Ishikawa (cell line): ENCODE measurements at regions not wholly inside any gene's neighbourhood (a gene's known extent, or its start where the extent isn't known, plus 50 kb on each side); places are given as distances from the start of the nearest gene placed in this dataset.

Experiments
- EGR1 ChIP-seq: IDR thresholded peaks from 2 replicates; pipeline ENCODE4 v1.6.1; 2012
- EP300 ChIP-seq: IDR thresholded peaks from 2 replicates; pipeline ENCODE4 v1.6.1; 2012; ENCODE audit warnings: borderline replicate concordance
- MAX ChIP-seq: IDR thresholded peaks from 2 replicates; pipeline ENCODE4 v1.6.1; 2012
- REST ChIP-seq: IDR thresholded peaks from 2 replicates; pipeline ENCODE4 v1.6.1; 2012; ENCODE audit warnings: low read depth, mild to moderate bottlenecking
- TAF1 ChIP-seq: IDR thresholded peaks from 2 replicates; pipeline ENCODE4 v1.6.1; 2012; ENCODE audit warnings: low read depth, mild to moderate bottlenecking
- TEAD4 ChIP-seq: IDR thresholded peaks from 2 replicates; pipeline ENCODE4 v1.6.1; 2012
- USF1 ChIP-seq: IDR thresholded peaks from 2 replicates; pipeline ENCODE4 v1.6.1; 2012

DNA sequence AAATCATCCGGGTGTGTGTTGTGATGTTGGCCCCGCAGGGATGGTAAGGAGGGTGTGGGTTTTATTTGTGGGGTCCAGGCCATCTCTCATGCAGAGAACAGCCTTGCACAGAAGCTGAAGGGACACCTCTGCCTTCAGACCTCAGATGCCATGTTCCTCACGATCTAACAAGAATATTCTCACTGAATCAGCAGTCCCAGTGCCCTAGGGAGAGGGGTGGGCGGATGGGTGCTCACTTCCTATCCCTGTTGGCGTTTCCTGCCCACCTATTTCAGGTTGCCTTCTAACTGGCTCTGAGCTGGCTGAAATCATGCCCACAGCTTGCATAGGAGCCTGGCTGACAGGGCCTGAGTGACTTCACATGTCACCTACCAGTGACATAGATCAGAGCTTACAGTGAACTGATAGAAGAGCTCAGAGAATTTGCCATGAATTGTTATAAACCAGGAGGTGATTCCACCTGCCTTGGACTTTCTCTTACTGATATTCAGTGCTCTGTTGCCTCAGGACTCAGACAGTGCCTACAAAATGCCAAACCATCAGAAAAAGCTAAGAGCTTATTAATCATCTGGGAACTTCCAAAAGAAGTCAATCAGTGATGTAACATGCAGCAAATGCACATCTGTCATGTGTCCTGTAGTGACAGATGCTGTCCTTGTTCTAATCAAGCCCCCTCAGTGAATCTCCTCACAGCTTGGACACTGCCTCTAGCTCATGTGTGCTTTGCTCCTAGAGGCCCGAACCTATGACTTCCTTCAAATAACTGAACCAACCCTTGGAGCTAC, 186.8 kb upstream of the ADRA1D start:
- no peak for TF ChIP-seq EP300
- TF ChIP-seq TAF1 = no peak
- TF ChIP-seq MAX = no peak
- TF ChIP-seq EGR1 = no peak
- no peak for TF ChIP-seq USF1
- TF ChIP-seq REST = no peak
- TF ChIP-seq TEAD4 = no peak
